MCF 10A (cell line): ENCODE measurements at regions not wholly inside any gene's neighbourhood (a gene's known extent, or its start where the extent isn't known, plus 50 kb on each side); places are given as distances from the start of the nearest gene placed in this dataset.

ENCODE experiments used
- BruUV-seq: library from RNA; stranded (reverse); fragments of 400-500 nt; replicated peaks from 2 replicates; lab custom pipeline; 2021; lab: Mats Ljungman, UMichigan
- CTCF ChIA-PET: fragments of 300-600 bp; sonication (Branson Sonifier 250); formaldehyde crosslinking; extraction: SDS; loops from one replicate; lab custom pipeline; 2021; ENCODE audit warnings: antibody characterized with exemption, inconsistent platforms; lab: Yijun Ruan, JAX
- POLR2A ChIA-PET: fragments of 300-600, 350-650 bp; sonication (Branson Sonifier 250); formaldehyde crosslinking; extraction: SDS; loops from one replicate; lab custom pipeline; 2020; ENCODE audit warnings: antibody characterized with exemption, inconsistent platforms; lab: Yijun Ruan, JAX
- DNase-seq: peaks from one replicate; pipeline ENCODE4 v3.0.0-alpha.2; 2018; ENCODE audit not compliant: unreplicated experiment
- H3K27ac Mint-ChIP-seq: one replicate; pipeline ENCODE4 v1.8.0; 2022; ENCODE audit warnings: mild to moderate bottlenecking, low read depth, mixed read lengths; ENCODE audit not compliant: unreplicated experiment
- H3K27me3 Mint-ChIP-seq: one replicate; pipeline ENCODE4 v1.8.0; 2022; ENCODE audit warnings: mixed read lengths; ENCODE audit not compliant: insufficient read depth, unreplicated experiment
- H3K36me3 Mint-ChIP-seq: one replicate; pipeline ENCODE4 v1.8.0; 2022; ENCODE audit warnings: mild to moderate bottlenecking, moderate library complexity, mixed read lengths; ENCODE audit not compliant: insufficient read depth, unreplicated experiment
- H3K4me1 Mint-ChIP-seq: one replicate; pipeline ENCODE4 v1.8.0; 2022; ENCODE audit warnings: mixed read lengths; ENCODE audit not compliant: insufficient read depth, unreplicated experiment
- H3K4me3 Mint-ChIP-seq: one replicate; pipeline ENCODE4 v1.8.0; 2022; ENCODE audit warnings: mild to moderate bottlenecking, moderate library complexity, mixed read lengths; ENCODE audit not compliant: unreplicated experiment
- H3K9me3 Mint-ChIP-seq: one replicate; pipeline ENCODE4 v1.8.0; 2022; ENCODE audit warnings: mixed read lengths; ENCODE audit not compliant: unreplicated experiment
- intact Hi-C: fragments of 100-400 bp; cut with micrococcal nuclease; formaldehyde crosslinking; loops from 2 replicates; pipeline ENCODE4 v1.14.1; 2022
- TF ChIP-seq, protein P1 (sequence below): fragments of 200-600 bp; IDR thresholded peaks from one replicate; pipeline ENCODE4 v1.8.0; 2022; ENCODE audit warnings: antibody characterized with exemption, mild to moderate bottlenecking; ENCODE audit not compliant: unreplicated experiment

DNA sequence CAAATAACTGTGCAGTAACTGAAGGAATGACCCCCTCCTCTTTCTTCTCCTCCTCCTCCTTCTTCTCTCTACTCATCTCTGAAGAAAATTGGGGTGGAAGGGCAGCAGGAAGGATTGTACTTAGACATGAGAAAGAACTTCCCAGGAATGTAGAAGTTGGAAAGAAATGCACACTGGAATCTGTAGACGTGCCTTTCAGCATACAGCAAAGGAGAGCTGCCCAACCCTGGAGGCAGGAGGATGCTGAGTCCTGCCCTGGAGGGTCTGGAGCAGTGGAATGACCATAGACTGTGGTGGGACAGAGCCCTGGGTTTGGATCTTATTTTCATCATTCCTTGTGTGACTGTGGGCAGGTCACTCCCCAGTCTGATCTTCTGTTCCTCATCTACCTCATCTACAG lies 80.1 kb downstream of the PJA1 start:
- Mint-ChIP-seq H3K4me1 (no peaks in the 10 kb centered on the region), H3K27ac (no peak overlapping the region), H3K4me3 (no peak overlapping the region), H3K27me3 (peaks cover 65% of the 10 kb centered on the region), H3K36me3 (no peaks in the 10 kb centered on the region), H3K9me3 (no peaks in the 10 kb centered on the region)
- intact Hi-C loops, result no loop called here
- ChIA-PET CTCF (interaction anchor here (0.5 to 0.9 kb wide), 2 partner anchors 242 to 258 kb away, joined by 3 read pairs; no protein-coding TSS in a partner anchor), POLR2A (no interaction called here)
- TF ChIP-seq, protein P1, sequence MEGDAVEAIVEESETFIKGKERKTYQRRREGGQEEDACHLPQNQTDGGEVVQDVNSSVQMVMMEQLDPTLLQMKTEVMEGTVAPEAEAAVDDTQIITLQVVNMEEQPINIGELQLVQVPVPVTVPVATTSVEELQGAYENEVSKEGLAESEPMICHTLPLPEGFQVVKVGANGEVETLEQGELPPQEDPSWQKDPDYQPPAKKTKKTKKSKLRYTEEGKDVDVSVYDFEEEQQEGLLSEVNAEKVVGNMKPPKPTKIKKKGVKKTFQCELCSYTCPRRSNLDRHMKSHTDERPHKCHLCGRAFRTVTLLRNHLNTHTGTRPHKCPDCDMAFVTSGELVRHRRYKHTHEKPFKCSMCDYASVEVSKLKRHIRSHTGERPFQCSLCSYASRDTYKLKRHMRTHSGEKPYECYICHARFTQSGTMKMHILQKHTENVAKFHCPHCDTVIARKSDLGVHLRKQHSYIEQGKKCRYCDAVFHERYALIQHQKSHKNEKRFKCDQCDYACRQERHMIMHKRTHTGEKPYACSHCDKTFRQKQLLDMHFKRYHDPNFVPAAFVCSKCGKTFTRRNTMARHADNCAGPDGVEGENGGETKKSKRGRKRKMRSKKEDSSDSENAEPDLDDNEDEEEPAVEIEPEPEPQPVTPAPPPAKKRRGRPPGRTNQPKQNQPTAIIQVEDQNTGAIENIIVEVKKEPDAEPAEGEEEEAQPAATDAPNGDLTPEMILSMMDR, result no peak
- no peak for DNase-seq
- BruUV-seq, result no TSS peak

DNA sequence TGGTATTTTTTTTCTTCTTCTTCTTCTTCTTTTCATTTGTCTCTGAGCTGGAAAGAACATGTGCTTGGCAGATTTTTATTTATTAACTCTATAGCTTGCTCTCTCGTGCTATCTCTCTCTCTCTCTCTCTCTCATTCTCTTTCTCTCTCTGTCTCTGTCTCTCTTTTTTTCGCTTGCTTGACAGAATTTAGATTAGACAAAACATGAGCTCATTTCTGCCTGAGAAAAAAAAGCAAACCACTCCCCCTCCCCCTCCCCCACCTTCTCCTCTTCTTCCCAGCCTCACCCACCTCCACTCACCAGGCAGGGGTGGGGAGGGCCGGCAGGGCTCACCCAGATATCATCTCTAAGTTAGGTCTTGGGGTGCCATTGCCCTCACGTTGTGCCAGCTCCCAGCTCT lies 81.5 kb downstream of the PJA1 start:
- TF ChIP-seq, protein P1, result no peak
- BruUV-seq, result no TSS peak
- intact Hi-C loops, result no loop called here
- ChIA-PET CTCF (interaction anchor here (0.7 to 1.2 kb wide), 2 partner anchors 10 to 177 kb away, joined by 3 to 4 read pairs; no protein-coding TSS in a partner anchor), POLR2A (no interaction called here)
- H3K27me3 Mint-ChIP-seq, result peaks cover 79% of the 10 kb centered on the region
- no peaks in the 10 kb centered on the region for H3K4me1 Mint-ChIP-seq
- H3K36me3 Mint-ChIP-seq, result no peaks in the 10 kb centered on the region
- DNase-seq, result no peak
- H3K27ac Mint-ChIP-seq, result no peak overlapping the region
- no peak overlapping the region for H3K4me3 Mint-ChIP-seq
- no peaks in the 10 kb centered on the region for H3K9me3 Mint-ChIP-seq

DNA sequence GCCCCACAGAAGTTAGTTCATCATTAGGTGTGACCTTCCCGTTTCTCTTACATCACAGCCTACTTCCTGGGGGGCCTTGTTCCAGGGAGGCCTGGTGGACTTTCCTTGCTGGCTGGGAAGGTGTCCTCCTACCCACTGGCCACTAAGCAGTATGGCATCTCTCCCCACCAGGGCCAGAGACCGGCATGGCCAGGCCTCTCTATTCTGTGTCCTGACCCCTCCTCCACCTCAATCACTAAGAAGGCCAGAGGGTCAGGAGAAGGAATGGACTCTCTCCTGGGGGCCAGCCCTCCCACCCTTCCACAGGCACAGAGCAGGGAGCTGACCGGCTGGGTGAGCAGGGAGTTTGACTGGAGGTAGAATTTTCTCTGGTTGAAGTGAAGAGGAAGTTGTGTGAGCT lies 81.9 kb downstream of the PJA1 start:
- Mint-ChIP-seq H3K4me3 (no peak overlapping the region), H3K36me3 (no peaks in the 10 kb centered on the region), H3K4me1 (no peaks in the 10 kb centered on the region), H3K27ac (no peak overlapping the region), H3K9me3 (no peaks in the 10 kb centered on the region), H3K27me3 (peaks cover 83% of the 10 kb centered on the region)
- no TSS peak for BruUV-seq
- DNase-seq, result no peak
- TF ChIP-seq, protein P1, result no peak
- ChIA-PET CTCF (interaction anchor here (0.7 to 1.2 kb wide), 2 partner anchors 10 to 177 kb away, joined by 3 to 4 read pairs; no protein-coding TSS in a partner anchor), POLR2A (no interaction called here)
- intact Hi-C loops, result no loop called here

DNA sequence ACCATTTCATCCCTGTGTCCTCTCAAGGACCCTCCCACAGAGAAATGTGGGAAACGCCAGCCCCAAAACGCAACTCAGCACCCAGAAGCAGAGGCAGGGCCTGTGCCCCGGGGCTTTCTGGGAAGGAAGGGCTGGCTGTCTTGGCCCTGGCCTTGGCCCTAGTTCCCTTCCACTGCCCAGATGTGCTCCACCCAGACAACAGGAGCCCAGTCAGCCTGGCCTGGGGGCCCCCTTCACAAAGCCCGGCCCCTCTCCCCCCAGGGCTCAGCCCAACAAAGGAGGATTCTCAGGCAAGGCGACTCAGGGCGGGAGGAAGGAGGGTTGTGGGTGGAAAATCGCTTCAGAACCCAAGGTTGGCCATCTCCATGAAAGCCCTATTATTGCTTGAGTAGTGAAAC lies 82.5 kb downstream of the PJA1 start:
- H3K27me3 Mint-ChIP-seq, result peaks cover 89% of the 10 kb centered on the region
- intact Hi-C loops, result no loop called here
- H3K36me3 Mint-ChIP-seq, result no peaks in the 10 kb centered on the region
- DNase-seq, result no peak
- BruUV-seq, result no TSS peak
- H3K4me1 Mint-ChIP-seq, result no peaks in the 10 kb centered on the region
- H3K27ac Mint-ChIP-seq, result no peak overlapping the region
- no peak overlapping the region for H3K4me3 Mint-ChIP-seq
- TF ChIP-seq, protein P1, result no peak
- ChIA-PET CTCF (interaction anchor here (0.6 to 0.7 kb wide), 3 partner anchors 51 to 261 kb away, joined by 3 to 4 read pairs (median 3); no protein-coding TSS in a partner anchor), POLR2A (no interaction called here)
- H3K9me3 Mint-ChIP-seq, result no peaks in the 10 kb centered on the region
